ENCODE measurements at regions not wholly inside any gene's neighbourhood (a gene's known extent, or its start where the extent isn't known, plus 50 kb on each side); places are given as distances from the start of the nearest gene placed in this dataset.
"Not testable (repeated sequence)": the region's sequence is repeated elsewhere in the genome, so short reads cannot be mapped to it uniquely, and the experiment has no call there.

- DNase-seq: not testable (repeated sequence)
Observed at GRCh38 chr1:149229813-149230212, 126.5 kb upstream of the NBPF9 start.

GRCh38 chr1:149234926-149235914 is 131.9 kb upstream of the NBPF9 start:
- not testable (repeated sequence) for DNase-seq

- not testable (repeated sequence) for DNase-seq
Observed at GRCh38 chr1:149237515-149237914, 134.2 kb upstream of the NBPF9 start.

GRCh38 chr1:149239897-149240508 is 136.7 kb upstream of the NBPF9 start:
- DNase-seq: not testable (repeated sequence)

- DNase-seq: not testable (repeated sequence)
Observed at GRCh38 chr1:149240530-149240929, 137.2 kb upstream of the NBPF9 start.

GRCh38 chr1:149241272-149241671 is 137.9 kb upstream of the NBPF9 start:
- not testable (repeated sequence) for DNase-seq

- DNase-seq: not testable (repeated sequence)
Observed at GRCh38 chr1:149243572-149243971, 140.2 kb upstream of the NBPF9 start.

- not testable (repeated sequence) for DNase-seq
Observed at GRCh38 chr1:149244621-149245020, 141.3 kb upstream of the NBPF9 start.

- not testable (repeated sequence) for DNase-seq
Observed at GRCh38 chr1:149246212-149246611, 142.9 kb upstream of the NBPF9 start.

- DNase-seq: not testable (repeated sequence)
Observed at GRCh38 chr1:149248610-149249009, 145.3 kb upstream of the NBPF9 start.

GRCh38 chr1:149249850-149250467 is 146.6 kb upstream of the NBPF9 start:
- not testable (repeated sequence) for DNase-seq

GRCh38 chr1:149254894-149255847 is 151.8 kb upstream of the NBPF9 start:
- DNase-seq: not testable (repeated sequence)

- DNase-seq: not testable (repeated sequence)
Observed at GRCh38 chr1:149260284-149260683, 156.9 kb upstream of the NBPF9 start.

- DNase-seq: not testable (repeated sequence)
Observed at GRCh38 chr1:149260736-149261340, 157.5 kb upstream of the NBPF9 start.

GRCh38 chr1:149267287-149267686 is 163.9 kb upstream of the NBPF9 start:
- DNase-seq: not testable (repeated sequence)

- not testable (repeated sequence) for DNase-seq
Observed at GRCh38 chr1:149269001-149269702, 165.8 kb upstream of the NBPF9 start.

GRCh38 chr1:149269833-149270232 is 166.5 kb upstream of the NBPF9 start:
- not testable (repeated sequence) for DNase-seq

- not testable (repeated sequence) for DNase-seq
Observed at GRCh38 chr1:149274493-149274892, 171.1 kb upstream of the NBPF9 start.

- not testable (repeated sequence) for DNase-seq
Observed at GRCh38 chr1:149275802-149276201, 172.5 kb upstream of the NBPF9 start.

GRCh38 chr1:149276496-149276895 is 173.1 kb upstream of the NBPF9 start:
- not testable (repeated sequence) for DNase-seq
